OCI-LY3 (cell line): ENCODE measurements at regions not wholly inside any gene's neighbourhood (a gene's known extent, or its start where the extent isn't known, plus 50 kb on each side); places are given as distances from the start of the nearest gene placed in this dataset.
"Not testable (repeated sequence)": the region's sequence is repeated elsewhere in the genome, so short reads cannot be mapped to it uniquely, and the experiment has no call there.

Experiments used
- H2AFZ ChIP-seq: fragments of 200-600, 300-600 bp; shearing (Covaris generic); 2 replicates; pipeline ENCODE4 v1.6.0; 2014; ENCODE audit warnings: antibody characterized with exemption, low read depth, low read length
- H3K27ac ChIP-seq: fragments of 200-600, 300-600 bp; sonication (generic); 2 replicates; pipeline ENCODE4 v1.5.1; 2014; ENCODE audit warnings: mild to moderate bottlenecking, low read length, moderate library complexity, mixed read lengths
- H3K27me3 ChIP-seq: fragments of 200-600, 300-600 bp; sonication (generic); 2 replicates; pipeline ENCODE4 v1.6.1; 2014; ENCODE audit warnings: low read depth, low read length, mixed read lengths
- H3K36me3 ChIP-seq: fragments of 200-600, 300-600 bp; sonication (generic); replicated peaks from 2 replicates; pipeline ENCODE3; 2014; ENCODE audit warnings: low read depth, low read length, mixed read lengths
- H3K4me1 ChIP-seq: fragments of 300-600, 200-600 bp; sonication (generic); 2 replicates; pipeline ENCODE4 v1.6.1; 2014; ENCODE audit warnings: low read length, mixed read lengths
- H3K4me2 ChIP-seq: fragments of 200-600, 300-600 bp; sonication (generic); 2 replicates; pipeline ENCODE4 v1.6.1; 2014; ENCODE audit warnings: low read length, mixed read lengths
- H3K4me3 ChIP-seq: fragments of 300-600, 200-600 bp; sonication (generic); 2 replicates; pipeline ENCODE4 v1.5.1; 2014; ENCODE audit warnings: antibody characterized with exemption, mild to moderate bottlenecking, low read length, moderate library complexity
- H3K79me2 ChIP-seq: fragments of 300-600, 200-600 bp; shearing (Covaris generic); 2 replicates; pipeline ENCODE4 v1.6.1; 2014; ENCODE audit warnings: mild to moderate bottlenecking, low read length, mixed read lengths
- H3K9ac ChIP-seq: fragments of 300-600, 200-600 bp; shearing (Covaris generic); 2 replicates; pipeline ENCODE4 v1.6.0; 2014; ENCODE audit warnings: mild to moderate bottlenecking, low read length, moderate library complexity
- H3K9me3 ChIP-seq: fragments of 200-600, 300-600 bp; shearing (Covaris generic); 2 replicates; pipeline ENCODE4 v1.6.1; 2014; ENCODE audit warnings: low read length, mixed read lengths; ENCODE audit not compliant: insufficient read depth
- H4K20me1 ChIP-seq: fragments of 200-600, 300-600 bp; sonication (generic); 2 replicates; pipeline ENCODE4 v1.6.1; 2016; ENCODE audit warnings: low read length, mixed read lengths; ENCODE audit not compliant: insufficient read depth
- EZH2phosphoT487 ChIP-seq: fragments of 200-600 bp; shearing (Covaris generic); IDR thresholded peaks from 2 replicates; pipeline ENCODE4 v1.6.1; 2018; ENCODE audit warnings: antibody characterized with exemption, mixed run types, low read depth
- TF ChIP-seq, protein P1 (sequence below): fragments of 200-600, 300-600 bp; sonication (generic); IDR thresholded peaks from 2 replicates; pipeline ENCODE4 v1.5.1; 2014; ENCODE audit warnings: antibody characterized with exemption, low read length, low read depth

DNA sequence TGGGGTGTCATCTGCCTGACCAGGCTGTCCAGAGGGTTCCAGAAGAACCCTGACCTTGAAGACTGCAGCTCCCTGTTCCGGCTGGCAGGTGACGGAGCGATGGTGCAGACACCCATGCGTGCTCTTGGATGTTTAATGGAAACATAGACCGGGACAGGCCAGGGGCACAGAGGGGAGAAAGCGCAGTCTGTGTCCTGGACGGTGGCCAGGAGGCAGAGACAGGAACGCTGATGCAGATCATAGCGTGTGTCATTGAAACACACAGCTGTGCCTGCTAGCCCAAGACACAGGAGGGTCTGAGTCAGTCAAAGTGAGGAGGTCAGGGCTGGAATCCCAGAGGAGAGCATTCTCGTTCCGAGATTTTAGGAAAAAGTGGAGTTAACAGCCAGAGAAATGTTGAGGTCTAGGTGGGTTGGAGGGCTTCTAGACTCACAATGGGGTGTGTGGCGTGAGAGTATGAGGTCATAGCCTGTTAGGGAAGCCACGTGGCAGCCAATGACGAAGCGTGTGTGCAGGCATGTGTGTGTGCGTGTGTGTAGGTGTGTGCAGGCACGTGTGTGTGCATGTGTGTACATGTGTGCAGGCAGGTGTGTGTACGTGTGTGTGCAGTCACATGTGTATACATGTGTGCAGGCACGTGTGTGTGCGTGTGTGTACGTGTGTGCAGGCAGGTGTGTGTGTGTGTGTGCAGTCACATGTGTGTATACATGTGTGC lies 167.0 kb downstream of the ERMARD start:
- Histone ChIP-seq H3K4me1 (no peaks in the 10 kb centered on the region), H3K9me3 (no peaks in the 10 kb centered on the region)

DNA sequence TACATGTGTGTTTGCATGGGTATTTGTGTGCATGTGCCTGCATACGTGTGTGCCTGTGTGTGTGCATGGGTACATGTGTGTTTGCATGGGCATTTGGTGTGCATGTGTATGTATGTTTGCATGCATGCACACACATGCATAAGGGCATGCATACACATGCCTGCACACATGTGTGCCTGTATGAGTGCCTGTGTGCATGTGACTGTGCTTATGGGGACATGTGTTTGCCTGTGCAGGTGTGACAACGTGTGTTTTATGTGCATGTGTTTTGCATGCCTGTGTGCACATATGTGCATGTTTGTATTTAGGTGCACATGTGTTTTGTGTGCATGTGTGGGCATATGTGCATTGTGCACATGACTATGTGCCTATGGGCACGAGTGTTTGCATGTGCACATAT lies 165.7 kb downstream of the ERMARD start:
- Histone ChIP-seq H3K36me3 (no peaks in the 10 kb centered on the region), H3K4me3 (no peak overlapping the region), H3K79me2 (no peaks in the 10 kb centered on the region), H3K9me3 (no peaks in the 10 kb centered on the region), H3K9ac (no peak overlapping the region), H3K27me3 (no peaks in the 10 kb centered on the region), H3K4me2 (no peak overlapping the region), H2AFZ (no peak overlapping the region), H3K4me1 (no peaks in the 10 kb centered on the region), H3K27ac (no peak overlapping the region), H4K20me1 (no peaks in the 10 kb centered on the region)
- TF ChIP-seq, protein P1, sequence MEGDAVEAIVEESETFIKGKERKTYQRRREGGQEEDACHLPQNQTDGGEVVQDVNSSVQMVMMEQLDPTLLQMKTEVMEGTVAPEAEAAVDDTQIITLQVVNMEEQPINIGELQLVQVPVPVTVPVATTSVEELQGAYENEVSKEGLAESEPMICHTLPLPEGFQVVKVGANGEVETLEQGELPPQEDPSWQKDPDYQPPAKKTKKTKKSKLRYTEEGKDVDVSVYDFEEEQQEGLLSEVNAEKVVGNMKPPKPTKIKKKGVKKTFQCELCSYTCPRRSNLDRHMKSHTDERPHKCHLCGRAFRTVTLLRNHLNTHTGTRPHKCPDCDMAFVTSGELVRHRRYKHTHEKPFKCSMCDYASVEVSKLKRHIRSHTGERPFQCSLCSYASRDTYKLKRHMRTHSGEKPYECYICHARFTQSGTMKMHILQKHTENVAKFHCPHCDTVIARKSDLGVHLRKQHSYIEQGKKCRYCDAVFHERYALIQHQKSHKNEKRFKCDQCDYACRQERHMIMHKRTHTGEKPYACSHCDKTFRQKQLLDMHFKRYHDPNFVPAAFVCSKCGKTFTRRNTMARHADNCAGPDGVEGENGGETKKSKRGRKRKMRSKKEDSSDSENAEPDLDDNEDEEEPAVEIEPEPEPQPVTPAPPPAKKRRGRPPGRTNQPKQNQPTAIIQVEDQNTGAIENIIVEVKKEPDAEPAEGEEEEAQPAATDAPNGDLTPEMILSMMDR = no peak
- TF ChIP-seq EZH2phosphoT487 = no peak

More for the DNA sequence above, 167.0 kb downstream of the ERMARD start:
- H2AFZ ChIP-seq = no peak overlapping the region
- H3K79me2 ChIP-seq = no peaks in the 10 kb centered on the region
- H3K4me2 ChIP-seq = no peak overlapping the region
- no peaks in the 10 kb centered on the region for H3K36me3 ChIP-seq
- H3K27me3 ChIP-seq = no peaks in the 10 kb centered on the region
- no peak overlapping the region for H3K9ac ChIP-seq
- no peaks in the 10 kb centered on the region for H4K20me1 ChIP-seq
- TF ChIP-seq, protein P1 = no peak
- no peak for TF ChIP-seq EZH2phosphoT487
- H3K4me3 ChIP-seq = no peak overlapping the region
- H3K27ac ChIP-seq = no peak overlapping the region

DNA sequence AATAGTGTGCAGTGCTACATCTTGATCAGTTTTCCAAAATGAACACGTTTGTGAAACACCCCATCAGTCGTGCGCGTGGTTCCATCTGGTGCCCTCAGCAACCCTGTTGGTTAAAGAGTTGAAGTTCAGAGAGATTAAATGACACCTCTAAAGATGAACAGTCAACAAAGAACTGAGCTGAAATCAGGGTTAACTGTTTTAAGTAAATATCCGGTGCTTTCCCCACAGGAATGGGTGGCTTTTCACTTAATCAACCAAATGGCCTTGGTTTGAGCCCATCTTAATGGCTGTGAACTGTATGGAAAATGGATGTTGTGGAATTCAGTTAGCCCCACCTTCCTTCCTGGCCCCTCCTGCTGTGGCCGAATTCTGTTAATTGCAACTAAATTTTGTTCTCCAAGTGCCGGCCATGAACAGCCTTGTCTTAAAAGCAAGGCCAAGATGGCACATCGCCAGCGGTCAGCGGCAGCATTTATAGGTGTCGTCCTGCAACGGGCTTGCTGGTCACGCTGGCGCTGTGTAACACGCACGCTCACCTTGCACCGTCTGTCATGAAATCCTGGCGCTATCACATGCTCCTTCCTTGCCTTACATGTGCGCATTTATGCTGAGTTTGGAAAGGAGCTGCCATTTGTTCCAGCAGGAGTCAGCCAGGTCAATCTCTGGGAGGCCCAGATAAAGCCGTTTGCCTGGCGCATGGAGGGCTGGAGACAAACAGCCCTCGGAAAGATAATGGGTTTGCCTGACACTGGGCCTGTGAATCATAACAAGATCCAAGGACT lies 164.5 kb downstream of the ERMARD start:
- no peaks in the 10 kb centered on the region for H3K9me3 ChIP-seq
- no peaks in the 10 kb centered on the region for H3K79me2 ChIP-seq
- no peak overlapping the region for H2AFZ ChIP-seq
- TF ChIP-seq EZH2phosphoT487 = no peak
- TF ChIP-seq, protein P1 = no peak
- H4K20me1 ChIP-seq = no peaks in the 10 kb centered on the region
- H3K4me3 ChIP-seq = no peak overlapping the region
- H3K27me3 ChIP-seq = no peaks in the 10 kb centered on the region
- no peak overlapping the region for H3K9ac ChIP-seq
- no peak overlapping the region for H3K27ac ChIP-seq
- no peaks in the 10 kb centered on the region for H3K36me3 ChIP-seq
- no peaks in the 10 kb centered on the region for H3K4me1 ChIP-seq
- H3K4me2 ChIP-seq = no peak overlapping the region

DNA sequence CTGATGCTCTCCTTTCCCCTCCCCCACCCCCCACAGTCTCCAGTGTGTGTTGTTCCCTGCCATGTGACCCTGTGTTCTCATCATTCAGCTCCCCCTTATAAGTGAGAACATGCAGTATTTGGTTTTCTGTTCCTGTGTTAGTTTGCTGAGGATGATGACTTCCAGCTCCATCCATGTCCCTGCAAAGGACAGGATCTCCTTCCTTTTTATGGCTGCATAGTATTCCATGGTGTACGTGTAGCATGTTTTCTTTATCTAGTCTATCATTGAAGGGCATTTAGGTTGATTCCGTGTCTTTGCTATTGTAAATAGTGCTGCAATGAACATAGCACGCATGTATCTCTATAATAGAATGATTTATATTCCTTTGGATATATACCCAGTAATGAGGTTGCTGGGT lies 162.3 kb downstream of the ERMARD start:
- not testable (repeated sequence) for H2AFZ ChIP-seq, H3K27ac ChIP-seq, H3K4me3 ChIP-seq, H4K20me1 ChIP-seq, H3K79me2 ChIP-seq, H3K36me3 ChIP-seq, H3K4me1 ChIP-seq, H3K9me3 ChIP-seq, H3K9ac ChIP-seq, H3K4me2 ChIP-seq, H3K27me3 ChIP-seq
